ENCODE measurements at regions not wholly inside any gene's neighbourhood (a gene's known extent, or its start where the extent isn't known, plus 50 kb on each side); places are given as distances from the start of the nearest gene placed in this dataset.

- H3K27me3 ChIP-seq, result no peaks in the 10 kb centered on the region
- no peak overlapping the region for H3K4me3 ChIP-seq
- intact Hi-C loops (cut with DNase I), result no loop called here
- no peaks in the 10 kb centered on the region for H3K4me1 ChIP-seq
- H3K9me3 ChIP-seq, result no peaks in the 10 kb centered on the region
- no peak overlapping the region for H3K27ac ChIP-seq
- H3K36me3 ChIP-seq, result no peaks in the 10 kb centered on the region
- TF ChIP-seq CTCF (IDR thresholded peaks at IDR 0.05), result no peak
- DNase-seq (ENCODE audit: low spot score in 2 of 2), result no peak
Observed at GRCh38 chr13:73898899-73899298, 235.3 kb downstream of the KLF12 start.

DNA sequence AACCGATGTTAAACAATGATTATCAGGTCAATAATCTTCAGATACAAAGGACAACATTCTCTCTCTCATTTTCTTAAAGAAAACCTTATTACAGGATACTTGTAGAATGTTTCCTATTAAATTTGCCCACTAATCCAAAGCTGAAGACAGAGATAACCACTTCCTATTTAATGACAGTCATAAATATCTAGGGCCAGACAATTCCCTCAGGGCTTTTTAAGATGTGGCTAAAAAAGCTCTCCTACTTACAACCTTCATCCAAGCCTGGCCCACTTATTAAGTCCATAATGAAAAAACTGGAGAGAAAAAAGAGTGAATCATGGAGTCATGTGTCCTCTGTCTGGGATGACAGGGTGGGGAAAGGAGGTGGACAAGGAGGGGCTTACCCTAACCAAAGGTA lies 235.9 kb downstream of the KLF12 start:
- intact Hi-C loops (cut with DNase I), result no loop called here
- Histone ChIP-seq H3K36me3 (no peaks in the 10 kb centered on the region), H3K4me3 (no peak overlapping the region), H3K9me3 (no peaks in the 10 kb centered on the region), H3K27ac (no peak overlapping the region), H3K4me1 (no peaks in the 10 kb centered on the region), H3K27me3 (no peaks in the 10 kb centered on the region)
- DNase-seq (ENCODE audit: low spot score in 2 of 2), result no peak
- TF ChIP-seq CTCF (IDR thresholded peaks at IDR 0.05), result no peak

GRCh38 chr13:73894995-73895571 lies 239.1 kb downstream of the KLF12 start:
- H3K36me3 ChIP-seq, result no peaks in the 10 kb centered on the region
- peaks cover 0 to 3% of the 10 kb centered on the region in 2 donors for H3K4me1 ChIP-seq
- no peaks in the 10 kb centered on the region for H3K27me3 ChIP-seq
- intact Hi-C loops (cut with DNase I), result no loop called here
- H3K4me3 ChIP-seq, result no peak overlapping the region
- no peak overlapping the region for H3K27ac ChIP-seq
- TF ChIP-seq CTCF (IDR thresholded peaks at IDR 0.05), result no peak
- no peaks in the 10 kb centered on the region for H3K9me3 ChIP-seq
- no peak for DNase-seq (ENCODE audit: low spot score in 2 of 2)

DNA sequence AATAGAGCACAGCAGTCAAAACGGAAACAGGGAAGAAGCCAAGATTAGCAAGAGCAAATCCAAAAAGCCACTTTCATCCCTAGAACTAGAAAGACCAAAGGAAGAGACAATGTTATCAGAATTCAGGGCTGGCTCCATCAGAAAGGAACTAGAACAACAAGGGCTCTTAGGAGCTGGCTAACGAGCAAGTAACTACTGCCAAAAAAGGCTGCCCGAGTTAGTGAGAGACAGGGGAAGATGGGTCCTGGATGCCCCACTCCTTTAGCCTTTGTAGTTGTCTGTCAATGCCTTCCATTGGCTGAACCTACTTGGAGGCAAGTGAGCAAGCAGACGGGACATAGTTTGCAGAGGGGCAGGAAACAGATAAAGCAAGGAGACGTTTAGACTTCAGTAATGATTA lies 240.4 kb downstream of the KLF12 start:
- Histone ChIP-seq H3K4me3 (no peak overlapping the region), H3K27ac (no peak overlapping the region), H3K36me3 (no peaks in the 10 kb centered on the region), H3K9me3 (no peaks in the 10 kb centered on the region), H3K4me1 (peaks cover 0 to 3% of the 10 kb centered on the region in 2 donors), H3K27me3 (no peaks in the 10 kb centered on the region)
- no peak for DNase-seq (ENCODE audit: low spot score in 2 of 2)
- intact Hi-C loops (cut with DNase I), result no loop called here
- TF ChIP-seq CTCF (IDR thresholded peaks at IDR 0.05), result no peak

DNA sequence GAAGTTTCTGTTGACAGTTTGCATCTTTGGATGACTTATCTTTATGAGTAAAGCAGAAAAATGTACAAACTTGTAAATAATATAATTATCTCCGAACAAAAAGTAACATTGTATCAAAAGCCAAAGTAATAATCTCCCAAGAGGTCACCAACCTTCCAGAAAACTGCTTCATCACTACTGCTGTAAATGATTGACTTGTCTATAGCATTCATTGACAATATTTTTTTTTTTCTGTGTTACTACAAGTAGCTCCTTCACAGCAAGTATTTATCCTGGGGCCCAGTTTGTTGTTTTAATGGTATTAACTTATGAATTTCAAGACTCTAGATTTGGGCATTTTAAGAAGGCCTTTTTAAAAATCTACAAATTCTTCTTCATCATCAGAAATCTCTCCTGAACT lies 242.4 kb downstream of the KLF12 start:
- H3K4me1 ChIP-seq, result peaks cover 0 to 3% of the 10 kb centered on the region in 2 donors
- H3K9me3 ChIP-seq, result no peaks in the 10 kb centered on the region
- no peak overlapping the region for H3K4me3 ChIP-seq
- no peak overlapping the region for H3K27ac ChIP-seq
- DNase-seq (ENCODE audit: low spot score in 2 of 2), result no peak
- intact Hi-C loops (cut with DNase I), result no loop called here
- no peaks in the 10 kb centered on the region for H3K36me3 ChIP-seq
- H3K27me3 ChIP-seq, result no peaks in the 10 kb centered on the region
- TF ChIP-seq CTCF (IDR thresholded peaks at IDR 0.05), result no peak

- no peak overlapping the region for H3K27ac ChIP-seq
- H3K9me3 ChIP-seq, result no peaks in the 10 kb centered on the region
- DNase-seq (ENCODE audit: low spot score in 2 of 2), result no peak
- no peaks in the 10 kb centered on the region for H3K27me3 ChIP-seq
- TF ChIP-seq CTCF (IDR thresholded peaks at IDR 0.05), result no peak
- intact Hi-C loops (cut with DNase I), result no loop called here
- H3K36me3 ChIP-seq, result no peaks in the 10 kb centered on the region
- H3K4me1 ChIP-seq, result peaks cover 0 to 7% of the 10 kb centered on the region in 2 donors
- H3K4me3 ChIP-seq, result no peak overlapping the region
Observed at GRCh38 chr13:73883162-73883561, 251.0 kb downstream of the KLF12 start.
